ENCODE measurements at regions not wholly inside any gene's neighbourhood (a gene's known extent, or its start where the extent isn't known, plus 50 kb on each side); places are given as distances from the start of the nearest gene placed in this dataset.

DNA sequence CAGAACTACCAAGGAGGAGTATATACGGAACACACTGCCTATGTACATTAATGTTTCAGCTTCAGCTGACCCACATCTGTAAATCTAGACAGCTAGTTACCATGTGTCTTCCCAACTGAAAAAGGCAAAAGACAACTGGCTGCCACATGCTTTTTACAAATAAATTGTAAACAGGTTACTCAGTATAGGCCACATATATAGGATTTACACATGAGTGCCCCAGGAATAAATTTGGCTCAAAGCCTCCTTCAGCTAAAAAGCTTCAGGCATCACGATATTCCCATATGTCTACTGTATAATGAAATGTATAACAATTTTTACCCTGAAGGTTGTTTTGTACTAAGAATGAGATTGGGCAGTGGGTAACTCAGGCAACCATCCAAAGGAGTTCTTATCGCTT lies 175.9 kb upstream of the BMP4 start:
- no peak for DNase-seq

DNA sequence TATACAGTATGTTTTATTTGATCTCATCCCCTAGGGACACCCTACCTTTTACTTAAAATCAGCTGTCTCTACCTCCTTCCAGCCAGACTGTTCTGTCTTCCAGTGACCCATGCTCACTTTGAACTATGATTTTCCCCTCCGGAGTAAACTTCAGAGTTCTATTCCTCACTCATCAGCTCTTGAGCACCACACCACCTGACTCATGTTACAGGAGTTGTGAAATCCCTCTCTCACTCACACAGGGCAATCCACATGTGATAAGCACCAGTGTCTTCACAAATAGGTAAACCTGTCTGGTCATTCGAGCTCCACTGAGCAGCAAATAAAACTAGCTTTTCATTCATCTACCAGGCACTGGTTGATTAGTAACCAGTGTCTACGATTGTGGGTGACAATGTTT lies 177.3 kb upstream of the BMP4 start:
- DNase-seq, result no peak

DNA sequence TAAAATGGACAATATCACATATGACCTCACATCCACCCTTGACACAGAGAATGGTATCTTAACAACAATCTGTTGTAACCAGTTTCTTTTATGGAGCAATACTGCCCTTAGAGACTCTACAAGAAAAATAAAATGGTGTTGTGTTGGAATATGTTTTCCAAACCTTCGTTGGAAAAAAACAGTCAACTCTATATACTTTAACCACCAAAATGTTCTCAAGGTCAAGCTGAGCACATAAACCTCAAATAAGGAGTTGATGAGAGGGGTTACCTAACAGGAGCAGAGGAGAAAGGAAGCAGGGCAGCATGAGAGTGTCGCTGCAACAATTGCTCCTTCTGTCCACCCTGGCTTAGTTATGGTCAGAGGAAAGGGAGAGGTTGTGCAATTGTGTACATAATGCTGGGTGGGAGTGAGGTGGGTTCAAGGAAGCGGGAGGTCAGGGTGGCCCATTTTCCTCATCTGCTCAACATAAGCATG lies 179.2 kb upstream of the BMP4 start:
- no peak for DNase-seq

DNA sequence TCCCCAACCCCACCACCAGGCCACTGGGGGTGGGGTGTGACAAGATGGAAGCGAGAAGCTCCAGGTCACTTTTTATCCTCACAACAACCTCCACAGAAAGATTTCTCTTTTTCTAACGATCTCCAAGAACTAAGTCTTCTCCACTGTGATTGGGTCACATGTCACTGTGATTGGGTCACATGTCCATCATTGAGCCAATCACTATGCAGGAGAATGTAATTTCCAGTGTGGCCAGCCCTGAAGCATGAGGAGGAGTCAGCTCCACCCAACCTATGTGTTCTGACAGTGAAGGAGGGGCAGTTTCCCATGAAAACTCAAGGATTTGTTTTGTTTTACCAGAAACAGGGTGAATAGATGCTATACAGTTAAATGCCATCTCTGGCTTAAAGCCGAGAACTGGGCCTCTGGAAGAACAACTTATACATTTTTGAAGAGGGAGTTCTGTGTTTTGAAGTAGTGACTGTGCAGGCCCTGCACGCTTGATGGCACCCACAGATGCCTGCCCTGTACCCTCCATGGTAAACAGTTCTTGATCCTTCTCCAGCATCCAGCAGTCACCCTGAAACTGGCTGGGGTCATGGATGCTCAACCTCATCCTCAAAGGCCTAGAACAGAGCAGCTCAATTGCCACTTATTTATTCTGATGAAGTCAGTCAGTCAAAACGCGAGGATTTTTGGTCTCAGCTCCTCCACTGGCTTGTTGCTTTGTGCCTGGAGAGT lies 180.4 kb upstream of the BMP4 start:
- DNase-seq, result no peak

DNA sequence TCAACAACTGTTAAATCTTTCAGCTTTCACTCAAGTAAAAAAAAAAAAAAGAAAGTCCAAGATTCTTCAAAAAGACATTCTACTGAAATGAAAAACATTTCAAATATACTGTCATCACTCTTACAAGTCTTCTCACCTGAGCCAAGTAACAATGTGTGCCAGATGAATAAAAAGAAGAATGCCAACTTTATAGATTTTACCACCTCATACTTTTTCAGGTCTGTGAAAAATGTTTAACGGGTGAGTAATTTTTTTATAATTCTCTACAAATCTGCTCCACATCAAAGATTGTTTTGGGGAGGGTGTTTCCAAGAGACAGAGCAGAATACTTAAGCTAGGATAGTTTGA lies 181.0 kb upstream of the BMP4 start:
- no peak for DNase-seq

DNA sequence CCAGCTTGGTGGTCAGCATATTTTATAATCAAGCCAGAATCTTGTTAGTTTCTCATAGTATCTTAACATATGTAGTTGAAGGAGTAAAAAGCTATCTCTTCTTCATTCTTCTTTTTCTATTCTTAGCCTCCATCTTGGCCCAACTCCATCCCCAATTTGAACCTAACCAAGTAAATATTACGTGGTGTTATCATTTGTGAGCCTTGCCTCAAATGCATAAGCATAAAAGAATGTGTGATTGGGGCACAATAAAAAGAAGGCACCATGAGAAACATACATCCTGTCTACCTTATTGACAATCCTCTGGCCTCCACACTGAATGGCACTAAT lies 181.4 kb upstream of the BMP4 start:
- no peak for DNase-seq

DNA sequence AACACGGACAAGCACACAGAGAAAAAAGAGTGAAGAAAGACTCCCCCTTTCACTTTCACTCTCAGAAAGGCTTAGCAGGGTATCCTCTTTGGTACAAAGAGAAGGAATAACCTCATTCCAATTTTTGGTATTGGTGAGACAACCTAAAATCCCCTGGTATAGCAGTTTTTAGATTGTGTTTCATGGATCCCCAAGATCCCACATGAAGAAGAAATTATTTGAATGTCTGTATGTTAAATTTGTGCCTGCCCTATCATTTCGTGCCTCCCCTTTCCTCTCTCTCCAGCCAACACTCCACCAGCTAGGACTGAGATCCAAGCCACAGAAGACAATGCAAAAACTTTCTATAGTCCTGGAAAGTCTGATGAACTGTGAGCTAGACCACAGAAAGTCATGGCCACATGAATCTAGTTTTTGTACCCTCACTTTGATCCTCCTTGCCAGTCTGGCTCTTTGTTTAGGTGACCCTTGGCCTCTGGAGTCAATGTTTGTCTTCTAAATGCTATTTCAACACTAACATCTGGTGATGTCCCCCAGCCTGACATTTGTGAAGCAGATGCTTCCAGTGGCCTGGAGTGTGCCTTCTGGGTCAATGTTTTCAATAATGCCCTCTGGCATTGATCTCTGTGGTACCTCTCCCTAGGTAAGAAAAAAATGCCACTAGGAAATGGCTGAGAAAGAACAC lies 181.9 kb upstream of the BMP4 start:
- DNase-seq, result no peak

DNA sequence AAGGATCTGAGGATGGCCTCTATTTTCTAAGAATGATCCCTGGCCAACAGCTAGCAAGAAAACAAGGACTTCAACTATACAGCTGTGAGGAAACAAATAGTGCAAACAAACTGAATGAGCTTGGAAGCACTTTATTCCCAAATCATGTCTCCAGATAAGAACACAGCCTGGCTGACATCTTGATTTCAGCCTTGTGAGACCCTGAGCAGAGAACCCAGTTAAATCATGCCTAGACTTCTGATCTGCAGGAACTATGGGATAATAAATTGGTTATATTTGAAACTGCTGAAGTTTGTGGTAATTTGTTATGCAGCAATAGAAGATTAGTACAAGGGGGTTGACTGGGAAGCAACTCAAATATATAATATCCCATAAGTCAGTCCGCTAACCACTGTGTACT lies 183.9 kb upstream of the BMP4 start:
- no peak for DNase-seq

DNA sequence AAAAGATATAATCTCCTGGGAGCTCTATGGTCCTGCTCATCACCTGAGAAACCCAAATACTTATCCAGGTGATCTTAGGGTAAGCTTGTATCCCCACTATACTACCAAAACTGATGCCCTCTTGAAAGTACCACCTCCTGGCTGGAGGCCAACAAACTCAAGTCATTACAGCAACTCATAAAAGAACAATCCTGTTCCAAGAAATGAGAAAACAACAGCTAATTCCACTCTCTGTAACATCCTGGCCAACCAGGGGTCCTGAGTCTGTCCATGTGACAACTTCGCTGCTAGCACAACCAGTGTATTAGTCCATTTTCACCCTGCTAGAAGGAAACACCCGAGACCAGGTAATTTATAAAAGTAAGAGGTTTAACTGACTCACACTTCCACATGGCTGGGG lies 190.0 kb upstream of the BMP4 start:
- DNase-seq, result no peak

DNA sequence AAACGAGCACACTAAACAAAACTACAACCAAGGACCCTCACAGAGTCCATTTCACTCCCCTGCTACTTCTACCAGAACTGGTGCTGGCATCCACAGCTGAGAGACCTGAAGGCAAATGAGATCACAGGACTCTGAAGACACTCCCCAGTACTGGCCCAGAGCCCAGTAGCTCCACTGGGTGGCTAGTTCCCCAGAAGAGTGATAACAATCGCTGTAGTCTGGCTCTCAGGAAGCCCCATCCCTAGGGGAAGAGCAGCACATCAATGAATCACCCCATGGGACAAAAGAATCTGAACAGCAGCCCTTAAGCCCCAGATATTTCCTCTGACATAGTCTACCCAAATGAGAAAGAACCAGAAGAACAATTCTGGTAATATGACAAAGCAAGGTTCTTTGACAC lies 190.7 kb upstream of the BMP4 start:
- DNase-seq, result no peak

DNA sequence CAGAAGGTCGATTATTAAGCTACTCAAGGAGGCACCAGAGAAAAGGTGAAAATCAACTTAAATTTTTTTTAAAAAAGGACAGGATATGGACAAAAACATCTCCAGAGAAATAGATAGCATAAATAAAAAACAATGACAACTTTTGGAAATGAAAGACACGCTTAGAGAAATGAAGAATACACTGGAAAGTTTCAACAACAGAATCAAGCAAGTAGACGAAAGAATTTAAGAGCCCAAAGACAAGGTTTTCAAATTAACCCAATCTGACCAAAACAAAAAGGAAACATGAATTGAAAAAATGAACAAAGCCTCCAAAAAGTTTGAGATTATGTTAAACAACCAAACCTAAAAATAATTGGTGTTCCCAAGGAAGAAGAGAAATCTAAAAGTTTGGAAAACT lies 191.1 kb upstream of the BMP4 start:
- DNase-seq, result no peak

DNA sequence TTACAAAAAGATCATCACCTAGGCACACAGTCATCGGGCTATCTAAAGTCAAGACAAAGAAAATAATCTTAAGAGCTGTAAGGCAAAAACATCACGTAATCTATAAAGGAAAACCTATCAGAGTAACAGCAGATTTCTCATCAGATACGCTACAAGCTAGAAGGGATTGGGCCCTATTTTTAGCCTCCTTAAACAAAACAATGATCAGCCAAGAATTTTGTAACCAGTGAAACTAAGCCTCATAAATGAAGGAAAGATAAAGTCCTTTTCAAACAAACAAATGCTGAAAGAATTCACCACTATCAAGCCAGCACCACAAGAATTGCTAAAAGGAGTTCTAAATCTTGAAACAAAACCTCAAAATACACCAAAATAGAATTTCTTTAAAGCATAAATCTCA lies 191.6 kb upstream of the BMP4 start:
- no peak for DNase-seq

DNA sequence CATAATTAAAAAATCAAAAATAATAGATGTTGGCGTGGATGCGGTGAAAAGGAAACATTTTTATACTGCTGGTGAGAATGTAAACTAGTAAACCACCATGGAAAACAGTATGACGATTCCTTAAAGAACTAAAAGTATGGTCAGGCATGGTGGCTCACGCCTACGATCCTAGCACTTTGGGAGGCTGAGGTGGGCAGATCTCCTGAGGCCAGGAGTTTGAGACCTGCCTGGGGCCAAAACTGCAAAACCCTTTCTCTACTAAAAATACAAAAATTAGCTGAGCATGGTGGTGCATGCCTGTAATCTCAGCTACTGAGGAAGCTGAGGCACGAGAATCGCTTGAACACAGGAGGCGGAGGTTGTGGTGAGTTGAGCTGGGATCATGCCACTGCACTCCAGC lies 195.7 kb upstream of the BMP4 start:
- DNase-seq, result no peak

DNA sequence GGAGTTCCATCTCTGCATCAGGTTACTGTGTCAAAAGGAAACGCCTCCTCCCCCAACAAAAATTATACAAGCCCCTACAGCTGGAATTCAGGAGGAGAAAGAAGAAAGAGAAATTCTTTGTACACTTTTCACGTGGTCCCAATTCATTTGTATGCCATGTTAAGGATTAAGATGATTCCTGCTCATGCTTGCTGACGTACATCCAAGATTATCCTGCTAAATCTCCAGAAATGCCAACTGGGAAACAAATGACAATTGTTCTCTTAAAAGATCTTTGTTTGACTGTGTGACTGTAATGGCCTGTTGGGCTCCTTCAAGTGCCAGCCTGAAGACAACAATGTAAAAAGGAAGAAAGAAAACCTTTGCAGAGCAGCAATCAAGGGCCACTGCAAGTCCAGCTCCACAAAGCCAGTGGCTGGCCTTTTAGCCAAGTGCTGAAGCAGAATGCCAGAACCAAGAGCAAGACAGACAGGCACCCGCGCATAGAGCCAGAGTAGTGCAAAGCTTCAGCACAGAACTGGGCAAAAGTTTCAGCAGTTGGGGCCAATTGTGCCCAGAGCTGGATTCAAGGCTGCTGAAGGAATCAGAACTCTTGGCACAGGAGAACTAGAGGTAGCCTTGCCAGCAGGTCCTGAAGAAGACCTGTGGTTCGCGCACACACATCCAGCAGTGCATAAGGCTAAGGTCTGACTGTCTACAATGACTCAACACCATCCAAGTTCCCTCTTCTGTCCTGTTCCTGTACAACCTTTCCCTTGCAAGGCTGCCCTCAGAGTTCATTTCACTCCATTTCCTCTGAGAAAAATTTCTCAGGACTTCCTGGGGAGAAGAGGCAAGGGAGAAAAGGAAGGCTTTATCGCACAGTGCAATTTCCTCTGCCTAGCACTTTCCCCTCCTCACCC lies 209.7 kb upstream of the BMP4 start:
- DNase-seq, result no peak

DNA sequence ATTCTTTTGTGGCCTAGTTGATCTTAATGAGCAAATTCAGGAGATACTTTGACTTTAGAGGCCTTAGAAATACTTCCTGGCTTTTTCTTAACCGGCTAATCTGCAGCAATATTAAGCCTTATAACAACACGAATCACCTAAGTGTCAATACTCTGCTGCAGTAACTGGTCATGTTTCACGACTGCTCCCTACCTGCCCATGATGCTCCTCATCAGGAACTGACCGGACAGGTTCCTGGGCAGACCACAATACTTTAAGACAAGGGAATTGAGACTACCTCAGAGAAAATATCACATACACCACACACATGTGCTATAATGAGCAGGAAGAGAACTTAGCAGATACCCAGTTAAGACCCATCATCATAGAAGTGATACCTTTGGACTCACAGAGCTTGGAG lies 211.9 kb upstream of the BMP4 start:
- no peak for DNase-seq

DNA sequence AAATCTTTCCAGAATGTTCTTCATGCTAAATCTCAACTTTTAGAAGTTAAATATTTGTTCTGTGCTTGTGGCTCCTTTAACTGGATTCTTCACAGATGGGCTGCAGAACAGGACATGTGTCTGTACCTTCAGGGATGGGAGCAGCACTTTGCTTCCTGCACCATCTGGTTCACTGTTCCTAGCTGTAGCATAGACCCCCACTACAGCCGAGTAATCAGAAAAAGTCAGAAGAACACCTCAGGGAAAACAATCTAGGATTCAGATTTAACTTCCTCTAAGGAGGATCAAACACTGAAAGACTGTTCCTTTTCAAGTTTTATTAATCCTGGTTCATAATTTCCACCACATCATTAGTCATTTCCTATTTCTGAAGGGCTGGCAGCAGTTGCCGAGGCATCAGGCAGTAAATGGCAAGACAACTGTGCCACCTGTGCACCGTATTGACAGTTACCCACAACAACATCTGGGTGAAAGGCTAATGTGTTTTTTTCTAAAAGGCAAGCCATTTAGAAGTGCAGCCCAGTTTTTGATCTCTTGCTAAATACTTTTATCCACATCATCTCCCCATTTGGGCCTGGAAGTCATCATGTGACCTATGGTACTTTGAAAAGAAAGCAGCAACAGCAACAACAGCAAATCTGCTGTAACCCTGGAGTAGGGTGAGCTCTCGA lies 212.8 kb upstream of the BMP4 start:
- DNase-seq, result no peak

DNA sequence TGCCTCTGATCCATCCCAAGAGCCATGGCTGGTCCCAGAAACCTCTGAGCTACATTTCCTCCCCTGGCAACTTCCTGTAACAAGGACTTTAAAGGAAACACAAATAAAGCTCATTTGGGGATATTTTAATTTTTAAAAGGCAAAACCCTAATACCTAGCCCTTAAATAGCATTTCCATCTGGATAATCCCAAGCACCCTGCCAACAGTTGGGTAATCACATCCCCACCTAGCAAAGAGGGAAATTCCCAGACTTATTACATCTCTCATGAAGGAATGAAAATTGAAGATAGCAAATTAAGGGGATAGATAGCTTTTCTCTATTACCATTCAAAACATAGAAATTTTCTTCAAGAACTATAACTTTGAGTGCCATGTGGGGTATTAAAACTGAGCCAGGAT lies 213.7 kb upstream of the BMP4 start:
- no peak for DNase-seq

DNA sequence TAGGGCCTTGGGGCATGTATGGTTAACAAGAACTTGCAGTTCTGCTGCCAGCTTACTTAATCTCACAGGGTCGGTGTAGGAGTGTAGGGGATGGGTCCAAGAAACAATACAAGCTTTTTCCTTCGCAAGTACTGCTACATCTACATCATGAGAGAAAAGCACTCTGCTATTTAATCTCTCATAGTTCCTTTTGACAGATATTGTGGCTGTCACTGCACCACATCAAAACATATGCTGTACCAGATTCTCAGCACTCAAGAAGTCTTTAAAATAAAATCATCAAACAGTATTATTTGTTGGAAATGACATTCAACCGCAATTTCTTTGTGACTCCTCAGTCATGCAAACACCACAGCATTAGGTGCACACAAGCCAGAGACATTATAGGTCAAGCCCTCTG lies 215.5 kb upstream of the BMP4 start:
- no peak for DNase-seq

DNA sequence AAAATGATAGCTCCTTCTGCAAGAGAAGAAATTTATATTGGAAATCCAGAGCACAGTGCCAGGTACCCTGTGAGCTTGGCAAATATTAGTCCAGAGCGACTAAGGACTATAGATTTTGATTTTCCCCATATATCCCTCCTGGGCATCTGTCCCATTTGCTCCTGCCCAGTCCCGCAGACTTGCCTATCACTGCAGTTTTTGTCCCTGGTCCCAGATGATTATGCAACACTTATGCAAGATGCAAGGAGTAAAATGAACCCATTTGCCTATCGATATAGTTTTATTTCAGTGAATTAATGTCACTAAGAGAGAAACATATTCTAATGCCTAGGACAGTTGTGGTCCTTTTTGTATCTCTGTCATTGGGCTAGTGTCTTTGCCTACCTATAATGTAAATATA lies 215.9 kb upstream of the BMP4 start:
- no peak for DNase-seq

DNA sequence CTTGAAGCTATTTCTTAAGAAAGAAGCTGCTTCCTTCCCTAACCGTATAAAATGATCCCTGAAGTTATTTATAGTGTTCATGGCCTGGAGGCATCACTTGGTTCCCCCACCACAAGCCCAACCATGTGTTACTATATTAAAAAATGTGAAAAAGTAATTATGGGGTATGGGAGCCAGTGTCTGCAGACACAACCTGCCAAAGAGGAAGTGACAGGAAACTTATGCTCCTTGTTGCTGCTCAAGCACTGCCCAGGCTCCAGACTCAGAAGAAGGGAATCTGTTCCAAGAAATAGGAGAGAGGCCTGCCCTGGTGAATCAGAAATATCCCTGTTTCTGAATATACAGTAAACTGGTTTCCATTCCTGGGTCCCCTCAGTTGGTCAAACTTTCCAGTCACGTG lies 217.2 kb upstream of the BMP4 start:
- DNase-seq, result no peak

DNA sequence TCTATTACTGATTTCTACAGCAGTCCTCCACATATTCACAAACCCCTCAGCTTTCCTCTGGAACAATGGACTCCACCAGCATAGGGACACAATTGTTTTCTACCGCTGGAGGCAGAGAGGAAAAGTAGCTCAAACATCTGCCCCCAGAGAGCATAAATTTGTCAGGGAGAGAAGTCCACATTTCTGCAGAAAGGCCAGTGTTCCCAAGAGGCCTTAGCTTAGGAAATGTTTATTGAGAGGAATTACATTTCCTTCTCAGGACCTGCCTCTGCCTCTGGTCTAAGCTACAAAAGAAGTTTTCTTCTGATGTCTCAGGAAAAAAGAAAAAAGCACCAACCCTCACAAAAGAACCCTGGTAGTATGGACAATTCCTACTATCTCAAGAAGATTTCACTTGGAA lies 217.8 kb upstream of the BMP4 start:
- no peak for DNase-seq

DNA sequence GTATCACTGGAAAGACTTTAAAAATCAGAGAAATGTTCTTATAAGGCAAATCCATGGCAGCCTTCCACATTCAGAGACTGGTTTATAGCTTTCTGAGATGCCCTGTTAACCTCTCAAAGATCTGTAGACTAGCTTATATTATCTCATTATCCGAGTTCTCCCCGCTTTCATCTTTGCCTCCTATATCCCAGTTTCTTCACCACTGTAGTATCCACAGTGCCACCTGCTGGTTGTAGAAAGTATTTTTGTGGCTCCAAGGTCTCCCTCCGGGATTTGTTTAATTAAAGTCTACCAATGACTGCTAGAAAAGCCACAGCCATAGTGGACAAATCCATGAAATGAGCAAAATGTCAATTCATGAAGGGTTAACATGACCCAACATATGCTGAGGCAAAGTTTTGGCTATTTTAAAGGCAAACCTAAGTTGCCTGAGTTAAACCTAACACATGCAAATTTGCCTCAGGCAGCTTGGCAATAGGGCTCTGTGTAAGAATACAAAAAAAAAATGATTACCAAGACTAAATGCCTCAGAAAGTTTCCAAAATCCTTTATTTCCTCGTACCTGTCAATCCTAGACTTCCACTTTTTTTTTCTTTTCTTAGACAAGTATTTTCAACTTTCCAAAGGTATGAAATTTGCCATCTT lies 218.8 kb upstream of the BMP4 start:
- peak; percentile 63 for DNase-seq

DNA sequence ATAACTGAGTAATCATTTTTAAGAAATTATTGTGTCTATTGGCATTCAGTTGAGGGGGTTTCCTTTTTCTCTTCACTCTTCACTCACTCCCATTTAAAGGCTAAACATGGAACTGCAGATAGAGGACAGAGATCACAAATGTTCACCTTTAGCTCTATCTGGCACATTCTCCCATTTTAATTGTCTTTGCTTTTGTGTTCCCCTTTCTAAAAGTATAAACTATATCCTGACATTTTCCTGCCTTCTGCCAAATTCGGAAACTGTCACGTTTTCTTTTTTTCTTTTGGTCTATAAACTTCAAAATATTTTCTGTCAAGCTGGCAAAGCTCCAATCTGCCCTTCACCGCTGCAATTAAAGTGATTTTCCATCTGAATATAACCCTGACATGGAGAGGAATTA lies 219.8 kb upstream of the CDKN3 start:
- DNase-seq, result no peak
